Esophagus muscularis mucosa (tissue), 4 donors: ENCODE measurements at regions not wholly inside any gene's neighbourhood (a gene's known extent, or its start where the extent isn't known, plus 50 kb on each side); places are given as distances from the start of the nearest gene placed in this dataset.

Experiments used
- DNase-seq: peaks from one replicate; pipeline ENCODE4 v3.0.0-alpha.2; 2017; ENCODE audit errors: extremely low spot score
- H3K27ac ChIP-seq, 4 donors: fragments of 200-600 bp; sonication (generic); replicated peaks in 1 of 4; 1 replicate in 3 of 4; 2 replicates in 1 of 4; pipeline ENCODE4 v1.5.1; 2016 to 2019; ENCODE audit warnings: mild to moderate bottlenecking in 1 of 4
- H3K27me3 ChIP-seq, 4 donors: fragments of 200-600 bp; sonication (generic); one replicate each; pipeline versions ENCODE4 v1.5.1 to v1.6.0; 2016 to 2019
- H3K36me3 ChIP-seq, 4 donors: fragments of 200-600 bp; sonication (generic); one replicate each; pipeline ENCODE4 v1.5.1; 2016 to 2019
- H3K4me1 ChIP-seq, 4 donors: fragments of 200-600 bp; sonication (generic); one replicate each; pipeline ENCODE4 v1.5.1; 2016 to 2019
- H3K4me3 ChIP-seq, 4 donors: fragments of 200-600 bp; sonication (generic); 1 replicate in 2 of 4; 2 replicates in 2 of 4; pipeline ENCODE4 v1.5.1; 2016 to 2019; ENCODE audit warnings: mild to moderate bottlenecking in 4 of 4, moderate library complexity in 1 of 4
- H3K9me3 ChIP-seq, 4 donors: fragments of 200-600 bp; sonication (generic); 1 replicate in 3 of 4; 2 replicates in 1 of 4; pipeline ENCODE4 v1.5.1; 2016 to 2019
- EP300 ChIP-seq: sonication (generic); formaldehyde crosslinking; IDR thresholded peaks from one replicate; pipeline ENCODE4 v1.6.1; 2017; ENCODE audit warnings: antibody characterized with exemption
- POLR2A ChIP-seq: fragments of 450-650 bp; IDR thresholded peaks from one replicate; pipeline ENCODE4 v1.6.1; 2017; ENCODE audit warnings: antibody characterized with exemption, moderate library complexity, mild to moderate bottlenecking, low read depth
- POLR2AphosphoS5 ChIP-seq, 2 donors: sonication (generic); formaldehyde crosslinking; IDR thresholded peaks; one replicate each; pipeline ENCODE4 v1.6.1; 2017; ENCODE audit warnings: antibody characterized with exemption in 2 of 2
- WGBS: methylation state at CpG from one replicate; pipeline ENCODE4 v1.1.5; 2018; 5-methylcytosine and 5-hydroxymethylcytosine counted together
- intact Hi-C: fragments of 100-400 bp; cut with DNase I; formaldehyde crosslinking; loops from one replicate; pipeline ENCODE4 v1.15.1; 2023
- TF ChIP-seq, protein P1 (sequence below), 3 experiments: fragments of 200-600 bp in 2 of 3; fragments of 450-650 bp in 1 of 3; sonication (generic) in 2 of 3; IDR thresholded peaks; one replicate each; pipeline ENCODE4 v1.5.1; 2017 to 2019; ENCODE audit warnings: antibody characterized with exemption in 3 of 3, mild to moderate bottlenecking in 2 of 3, moderate library complexity in 1 of 3

DNA sequence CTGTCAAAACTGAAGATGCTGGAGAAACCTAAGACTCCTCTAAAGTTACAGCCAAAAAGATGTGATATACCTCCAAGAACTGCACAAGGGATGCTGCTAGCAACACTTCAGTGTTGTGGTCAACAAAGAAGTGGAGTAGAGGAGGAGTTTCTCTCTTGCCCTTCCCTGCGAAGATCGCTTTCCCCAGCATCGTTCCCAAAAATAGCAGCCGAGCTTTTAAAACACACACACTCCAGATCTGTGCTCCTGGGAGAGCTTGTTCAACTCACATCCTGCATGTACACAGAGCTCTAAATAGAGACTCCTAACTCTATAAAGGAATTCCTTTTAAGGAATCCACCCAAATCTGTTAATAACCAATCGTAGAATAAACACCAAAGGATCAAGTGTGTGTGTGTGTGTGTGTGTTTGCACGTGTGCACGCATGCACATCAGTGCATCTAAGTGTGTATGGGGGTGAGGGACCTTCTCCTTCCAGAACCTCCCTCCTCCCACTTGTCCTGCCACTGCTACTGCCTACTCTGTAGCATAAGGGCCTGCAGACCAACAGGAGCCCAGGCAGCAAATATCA, 58.5 kb downstream of the PSMG1 start:
- Histone ChIP-seq H3K4me3 (no peak overlapping the region), H3K4me1 (peaks cover 0 to 8% (median 5%) of the 10 kb centered on the region in 4 donors), H3K27ac (peak overlapping the region in 2 of 4 donors; percentile 6 to 11), H3K27me3 (no peaks in the 10 kb centered on the region), H3K9me3 (peaks cover 0 to 17% (median 5%) of the 10 kb centered on the region in 4 donors), H3K36me3 (no peaks in the 10 kb centered on the region)
- 56% methylated on average over 7 of the region's 7 CpGs for WGBS
- TF ChIP-seq POLR2AphosphoS5 (IDR thresholded peaks at IDR 0.05) (no peak), EP300 (no peak), POLR2A (no peak)
- DNase-seq = no peak
- intact Hi-C loops = loop anchor here (5.0 kb wide), 1 partner anchor 192 kb away; no protein-coding TSS in a partner anchor

DNA sequence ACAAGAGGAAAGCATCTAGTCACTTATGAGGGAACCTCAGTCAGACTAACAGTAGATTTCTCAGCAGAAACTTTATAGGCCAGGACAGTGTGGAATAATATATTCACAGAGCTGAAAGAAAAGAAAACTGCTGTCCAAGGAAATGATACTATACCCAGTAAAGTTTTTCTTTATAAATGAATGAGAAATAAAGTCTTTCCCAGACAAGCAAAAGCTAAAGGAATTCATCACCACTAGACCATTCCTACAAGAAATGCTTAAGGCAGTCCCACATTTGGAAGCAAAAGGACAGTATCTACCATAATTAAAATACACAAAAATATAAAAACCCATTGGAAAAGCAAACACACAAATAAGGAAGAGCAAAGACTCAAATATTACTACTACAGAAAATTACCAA, 59.9 kb downstream of the PSMG1 start:
- Histone ChIP-seq H3K27ac (no peak overlapping the region), H3K4me1 (peaks cover 0 to 8% (median 5%) of the 10 kb centered on the region in 4 donors), H3K36me3 (no peaks in the 10 kb centered on the region), H3K4me3 (no peak overlapping the region), H3K27me3 (no peaks in the 10 kb centered on the region), H3K9me3 (peaks cover 0 to 17% (median 5%) of the 10 kb centered on the region in 4 donors)
- no peak for DNase-seq
- intact Hi-C loops = loop anchor here (5.0 kb wide), 1 partner anchor 191 kb away; no protein-coding TSS in a partner anchor
- TF ChIP-seq POLR2AphosphoS5 (IDR thresholded peaks at IDR 0.05) = no peak
- no peak for TF ChIP-seq POLR2A
- TF ChIP-seq, protein P1, sequence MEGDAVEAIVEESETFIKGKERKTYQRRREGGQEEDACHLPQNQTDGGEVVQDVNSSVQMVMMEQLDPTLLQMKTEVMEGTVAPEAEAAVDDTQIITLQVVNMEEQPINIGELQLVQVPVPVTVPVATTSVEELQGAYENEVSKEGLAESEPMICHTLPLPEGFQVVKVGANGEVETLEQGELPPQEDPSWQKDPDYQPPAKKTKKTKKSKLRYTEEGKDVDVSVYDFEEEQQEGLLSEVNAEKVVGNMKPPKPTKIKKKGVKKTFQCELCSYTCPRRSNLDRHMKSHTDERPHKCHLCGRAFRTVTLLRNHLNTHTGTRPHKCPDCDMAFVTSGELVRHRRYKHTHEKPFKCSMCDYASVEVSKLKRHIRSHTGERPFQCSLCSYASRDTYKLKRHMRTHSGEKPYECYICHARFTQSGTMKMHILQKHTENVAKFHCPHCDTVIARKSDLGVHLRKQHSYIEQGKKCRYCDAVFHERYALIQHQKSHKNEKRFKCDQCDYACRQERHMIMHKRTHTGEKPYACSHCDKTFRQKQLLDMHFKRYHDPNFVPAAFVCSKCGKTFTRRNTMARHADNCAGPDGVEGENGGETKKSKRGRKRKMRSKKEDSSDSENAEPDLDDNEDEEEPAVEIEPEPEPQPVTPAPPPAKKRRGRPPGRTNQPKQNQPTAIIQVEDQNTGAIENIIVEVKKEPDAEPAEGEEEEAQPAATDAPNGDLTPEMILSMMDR (IDR thresholded peaks at IDR 0.05) = no peak
- no peak for TF ChIP-seq EP300

DNA sequence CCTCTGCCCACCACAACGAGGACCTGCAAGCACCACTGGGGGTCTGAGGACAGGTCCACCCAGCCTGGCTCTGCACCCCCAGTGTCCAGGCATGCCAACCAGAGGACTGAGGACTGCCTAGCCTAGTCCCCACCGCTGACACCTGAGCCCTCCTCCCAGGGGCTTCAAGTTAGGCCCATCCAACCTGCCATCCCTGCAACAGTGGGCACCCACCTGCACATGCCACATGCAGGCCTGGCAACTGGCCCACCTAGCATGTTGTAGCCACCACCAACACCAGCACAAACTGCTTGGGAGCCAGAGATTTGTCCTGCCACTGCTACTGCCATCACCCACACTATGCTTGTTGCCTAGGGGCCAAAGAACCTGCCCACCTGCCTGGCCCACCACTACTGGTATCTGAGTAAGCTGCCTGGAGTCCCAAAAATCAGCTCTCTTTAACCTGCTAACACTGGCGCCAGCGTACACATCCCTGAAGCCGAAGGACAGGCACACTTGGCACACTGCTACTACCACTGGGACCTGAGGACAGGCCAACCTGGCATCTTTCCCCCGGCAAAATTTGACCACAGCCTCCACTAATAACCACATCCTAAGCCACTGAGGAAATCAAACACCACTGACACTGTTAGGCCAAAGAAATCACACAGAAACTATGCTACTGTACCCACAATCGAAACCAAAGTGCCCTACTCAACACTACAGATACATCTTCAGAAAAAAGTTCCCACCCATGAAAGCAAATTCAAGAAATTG, 61.5 kb downstream of the PSMG1 start:
- peaks cover 0 to 8% (median 5%) of the 10 kb centered on the region in 4 donors for H3K4me1 ChIP-seq
- intact Hi-C loops = loop anchor here (5.0 kb wide), 1 partner anchor 189 kb away; no protein-coding TSS in a partner anchor
- H3K27ac ChIP-seq = no peak overlapping the region
- H3K9me3 ChIP-seq = peaks cover 0 to 17% (median 5%) of the 10 kb centered on the region in 4 donors
- no peak for DNase-seq
- H3K4me3 ChIP-seq = no peak overlapping the region
- no peaks in the 10 kb centered on the region for H3K27me3 ChIP-seq
- TF ChIP-seq, protein P1 (IDR thresholded peaks at IDR 0.05) = no peak
- TF ChIP-seq POLR2AphosphoS5 (IDR thresholded peaks at IDR 0.05) (no peak), POLR2A (no peak), EP300 (no peak)
- H3K36me3 ChIP-seq = no peaks in the 10 kb centered on the region
- WGBS = 65% methylated on average over 4 of the region's 7 CpGs

DNA sequence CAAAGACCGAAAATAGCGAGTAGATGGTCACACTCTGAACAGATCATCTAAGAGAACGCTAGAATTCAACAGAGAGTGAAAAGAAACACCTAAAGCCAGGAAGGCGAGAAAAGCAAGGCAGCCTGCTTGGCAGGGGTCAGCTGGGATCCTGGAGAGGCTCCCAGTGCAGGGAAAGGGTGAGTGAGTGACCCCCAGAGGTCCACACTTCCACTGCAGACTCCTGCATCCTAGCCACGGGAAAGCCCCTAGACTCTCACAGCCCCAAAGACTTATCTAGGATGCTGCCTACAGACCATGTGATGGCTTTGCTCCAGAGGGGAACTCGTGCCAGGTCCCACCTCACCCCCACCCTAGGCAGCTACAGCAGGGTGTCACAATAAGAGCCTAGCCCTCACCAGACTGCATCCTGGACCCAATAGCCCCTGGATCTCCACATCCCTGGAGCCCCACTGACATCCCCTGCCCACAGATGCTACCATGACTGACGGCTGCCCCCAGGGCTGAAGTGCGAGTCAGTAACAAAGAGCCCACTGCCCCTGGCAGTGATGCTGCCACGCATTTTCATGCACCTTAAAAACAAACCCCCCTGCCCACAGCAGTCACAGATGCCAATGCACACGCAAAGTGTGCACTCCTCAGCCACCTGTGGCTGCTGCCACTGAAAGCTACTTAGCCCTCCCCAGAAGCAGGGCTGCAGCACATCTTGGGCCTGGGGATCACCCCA, 62.2 kb downstream of the PSMG1 start:
- Histone ChIP-seq H3K9me3 (peaks cover 0 to 17% (median 5%) of the 10 kb centered on the region in 4 donors), H3K27me3 (no peaks in the 10 kb centered on the region), H3K36me3 (no peaks in the 10 kb centered on the region), H3K4me3 (no peak overlapping the region), H3K27ac (no peak overlapping the region), H3K4me1 (peaks cover 0 to 6% (median 5%) of the 10 kb centered on the region in 4 donors)
- 81% methylated on average over 9 of the region's 10 CpGs for WGBS
- DNase-seq = no peak
- intact Hi-C loops = loop anchor here (5.0 kb wide), 1 partner anchor 189 kb away; no protein-coding TSS in a partner anchor
- TF ChIP-seq POLR2A = no peak
- TF ChIP-seq EP300 = no peak
- TF ChIP-seq, protein P1 (IDR thresholded peaks at IDR 0.05) = no peak
- TF ChIP-seq POLR2AphosphoS5 (IDR thresholded peaks at IDR 0.05) = no peak

DNA sequence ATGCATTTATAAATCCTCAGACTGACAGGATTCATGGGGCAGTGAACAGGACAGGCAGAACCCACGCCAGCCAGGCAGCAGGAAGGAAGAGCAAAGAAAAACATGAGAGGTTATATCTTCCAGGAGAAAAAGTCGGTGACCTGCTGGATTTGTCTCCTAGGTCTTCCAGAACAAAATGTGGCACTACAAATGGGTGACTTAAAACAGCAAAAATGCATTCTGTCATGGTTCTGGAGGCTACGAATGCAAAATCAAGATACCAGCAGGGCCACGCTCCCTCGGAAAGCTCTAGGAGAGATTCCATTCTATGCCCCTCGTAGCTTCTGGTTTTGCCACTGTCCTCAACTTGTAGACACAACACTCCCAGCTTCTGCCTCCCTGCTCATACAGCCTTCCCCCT, 63.4 kb downstream of the PSMG1 start:
- WGBS = 88% methylated on average over 6 of the region's 6 CpGs
- H3K4me3 ChIP-seq = no peak overlapping the region

More for the DNA sequence above, 63.4 kb downstream of the PSMG1 start:
- DNase-seq = no peak
- Histone ChIP-seq H3K27me3 (no peaks in the 10 kb centered on the region), H3K9me3 (peaks cover 0 to 17% (median 5%) of the 10 kb centered on the region in 4 donors), H3K27ac (no peak overlapping the region), H3K4me1 (peaks cover 0 to 5% (median 2%) of the 10 kb centered on the region in 4 donors), H3K36me3 (no peaks in the 10 kb centered on the region)
- TF ChIP-seq, protein P1 (IDR thresholded peaks at IDR 0.05) = no peak
- TF ChIP-seq POLR2A = no peak
- no peak for TF ChIP-seq POLR2AphosphoS5 (IDR thresholded peaks at IDR 0.05)
- TF ChIP-seq EP300 = no peak
- intact Hi-C loops = loop anchor here (5.0 kb wide), 1 partner anchor 188 kb away; no protein-coding TSS in a partner anchor
